ENCODE measurements at regions not wholly inside any gene's neighbourhood (a gene's known extent, or its start where the extent isn't known, plus 50 kb on each side); places are given as distances from the start of the nearest gene placed in this dataset.

DNA sequence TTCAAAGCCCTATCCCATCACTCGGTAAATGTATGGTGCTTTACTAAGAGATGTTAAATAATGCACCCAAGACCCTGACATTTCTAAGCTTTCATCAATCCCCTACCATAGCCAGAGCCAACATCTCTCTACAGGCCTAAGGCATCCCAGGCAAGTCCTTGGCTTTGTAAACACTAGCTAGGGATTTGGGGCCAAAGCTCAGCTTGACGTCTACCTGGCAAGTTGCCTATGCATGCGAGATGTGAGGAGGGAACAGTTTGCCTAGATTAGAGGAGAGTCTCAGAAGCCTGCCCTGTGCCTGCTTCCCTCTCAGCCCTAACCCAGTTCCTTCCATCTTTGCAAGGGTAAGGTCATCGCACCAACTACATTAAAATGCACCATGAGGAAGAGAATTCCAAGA, 221.5 kb upstream of the NCKAP5 start:
- TF ChIP-seq POLR2A (IDR thresholded peaks at IDR 0.05; ENCODE audit: control extremely low read depth in 1 of 2, low read depth in 2 of 2, low read length in 2 of 2) (no peak), CTCF (IDR thresholded peaks at IDR 0.05; ENCODE audit: control extremely low read depth in 1 of 3, insufficient read depth in 1 of 3, low read depth in 1 of 3, low read length in 3 of 3) (no peak), CTBP2 (IDR thresholded peaks at IDR 0.05; ENCODE audit: borderline replicate concordance, insufficient read depth, insufficient read length, low read length) (no peak), CEBPB (IDR thresholded peaks at IDR 0.05; ENCODE audit: low read depth, low read length) (no peak), SIN3A (conservative IDR thresholded peaks at IDR 0.05 in 1 of 2, IDR thresholded peaks at IDR 0.05 in 1 of 2; ENCODE audit: low read depth in 1 of 2, low read length in 2 of 2) (no peak)
- TF ChIP-seq, protein P1, sequence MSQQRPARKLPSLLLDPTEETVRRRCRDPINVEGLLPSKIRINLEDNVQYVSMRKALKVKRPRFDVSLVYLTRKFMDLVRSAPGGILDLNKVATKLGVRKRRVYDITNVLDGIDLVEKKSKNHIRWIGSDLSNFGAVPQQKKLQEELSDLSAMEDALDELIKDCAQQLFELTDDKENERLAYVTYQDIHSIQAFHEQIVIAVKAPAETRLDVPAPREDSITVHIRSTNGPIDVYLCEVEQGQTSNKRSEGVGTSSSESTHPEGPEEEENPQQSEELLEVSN (IDR thresholded peaks at IDR 0.05), result no peak

All from H1 (cell line).